HG03457 (cell line): ENCODE measurements at regions not wholly inside any gene's neighbourhood (a gene's known extent, or its start where the extent isn't known, plus 50 kb on each side); places are given as distances from the start of the nearest gene placed in this dataset.

ENCODE experiments used
- ATAC-seq: cut with Tn5 transposase; IDR thresholded peaks from one replicate; pipeline ENCODE4 v1.9.1; 2021; ENCODE audit warnings: moderate number of reproducible peaks; ENCODE audit not compliant: unreplicated experiment

GRCh38 chr7:118075936-118076335 is 108.0 kb upstream of the LSM8 start:
- no peak for ATAC-seq

- ATAC-seq: no peak
Observed at GRCh38 chr7:118076564-118076963, 107.4 kb upstream of the LSM8 start.

- ATAC-seq: no peak
Observed at GRCh38 chr7:118078015-118078414, 105.9 kb upstream of the LSM8 start.

- ATAC-seq: no peak
Observed at GRCh38 chr7:118079369-118079768, 104.6 kb upstream of the LSM8 start.

GRCh38 chr7:118080947-118081346 is 103.0 kb upstream of the LSM8 start:
- peak; percentile 98 for ATAC-seq

GRCh38 chr7:118082506-118082905 is 101.5 kb upstream of the LSM8 start:
- no peak for ATAC-seq

- ATAC-seq: no peak
Observed at GRCh38 chr7:118085000-118085399, 99.0 kb upstream of the LSM8 start.

- ATAC-seq: no peak
Observed at GRCh38 chr7:118087126-118087525, 96.8 kb upstream of the LSM8 start.

GRCh38 chr7:118094044-118094443 is 89.9 kb upstream of the LSM8 start:
- ATAC-seq: no peak

- ATAC-seq: no peak
Observed at GRCh38 chr7:118104812-118105441, 79.0 kb upstream of the LSM8 start.

GRCh38 chr7:118109607-118110006 is 74.4 kb upstream of the LSM8 start:
- ATAC-seq: no peak

- no peak for ATAC-seq
Observed at GRCh38 chr7:118110178-118110925, 73.6 kb upstream of the LSM8 start.

GRCh38 chr7:118111347-118111746 is 72.6 kb upstream of the LSM8 start:
- no peak for ATAC-seq

GRCh38 chr7:118114175-118114574 is 69.8 kb upstream of the LSM8 start:
- no peak for ATAC-seq

- no peak for ATAC-seq
Observed at GRCh38 chr7:118129041-118129795, 54.7 kb upstream of the LSM8 start.

GRCh38 chr7:118132764-118133163 is 51.2 kb upstream of the LSM8 start:
- no peak for ATAC-seq
